ENCODE measurements at regions not wholly inside any gene's neighbourhood (a gene's known extent, or its start where the extent isn't known, plus 50 kb on each side); places are given as distances from the start of the nearest gene placed in this dataset.

DNA sequence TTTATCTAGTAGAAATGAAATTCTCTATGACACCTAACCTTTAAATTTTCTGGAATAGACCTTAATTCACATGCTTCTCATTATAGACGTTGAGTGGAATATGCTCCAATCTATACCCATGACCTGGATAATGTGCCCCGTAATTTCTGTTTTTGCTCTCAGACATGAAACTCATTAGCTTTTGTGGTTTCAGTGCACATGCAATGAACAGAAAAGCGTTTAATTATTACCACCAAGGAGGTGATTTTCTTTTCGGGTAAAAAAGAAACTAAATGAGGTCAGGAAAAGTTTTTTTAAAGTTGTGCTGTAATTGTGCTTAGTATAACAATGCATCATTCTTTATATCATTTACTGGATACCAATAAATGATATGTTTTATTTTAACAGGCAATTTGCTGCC lies 1703.9 kb upstream of the TENM3 start:
- no peak for DNase-seq (ENCODE audit: low read depth)
- H3K4me3 ChIP-seq (ENCODE audit: low read length): no peak overlapping the region
- TF ChIP-seq, protein P1, sequence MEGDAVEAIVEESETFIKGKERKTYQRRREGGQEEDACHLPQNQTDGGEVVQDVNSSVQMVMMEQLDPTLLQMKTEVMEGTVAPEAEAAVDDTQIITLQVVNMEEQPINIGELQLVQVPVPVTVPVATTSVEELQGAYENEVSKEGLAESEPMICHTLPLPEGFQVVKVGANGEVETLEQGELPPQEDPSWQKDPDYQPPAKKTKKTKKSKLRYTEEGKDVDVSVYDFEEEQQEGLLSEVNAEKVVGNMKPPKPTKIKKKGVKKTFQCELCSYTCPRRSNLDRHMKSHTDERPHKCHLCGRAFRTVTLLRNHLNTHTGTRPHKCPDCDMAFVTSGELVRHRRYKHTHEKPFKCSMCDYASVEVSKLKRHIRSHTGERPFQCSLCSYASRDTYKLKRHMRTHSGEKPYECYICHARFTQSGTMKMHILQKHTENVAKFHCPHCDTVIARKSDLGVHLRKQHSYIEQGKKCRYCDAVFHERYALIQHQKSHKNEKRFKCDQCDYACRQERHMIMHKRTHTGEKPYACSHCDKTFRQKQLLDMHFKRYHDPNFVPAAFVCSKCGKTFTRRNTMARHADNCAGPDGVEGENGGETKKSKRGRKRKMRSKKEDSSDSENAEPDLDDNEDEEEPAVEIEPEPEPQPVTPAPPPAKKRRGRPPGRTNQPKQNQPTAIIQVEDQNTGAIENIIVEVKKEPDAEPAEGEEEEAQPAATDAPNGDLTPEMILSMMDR (conservative IDR thresholded peaks at IDR 0.05; ENCODE audit: low read length): no peak

DNA sequence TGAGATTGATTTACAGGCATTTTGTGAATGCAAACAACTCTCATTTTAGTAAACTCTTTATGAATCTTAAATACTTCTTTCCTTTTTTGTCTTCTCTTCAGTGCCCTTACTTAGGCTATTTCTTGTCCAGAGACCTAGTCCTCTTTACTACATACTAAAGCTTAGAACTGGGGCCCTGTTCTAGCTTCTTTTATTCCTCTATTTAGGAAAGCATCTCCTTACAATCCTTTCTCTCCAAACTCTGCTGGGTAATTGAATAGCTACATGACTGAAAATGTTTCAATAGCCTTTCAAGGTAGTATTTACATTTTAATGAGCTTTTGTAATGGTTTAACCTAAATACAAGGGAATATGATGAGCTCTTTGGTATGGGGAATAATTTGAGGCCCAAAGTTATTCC lies 1701.5 kb upstream of the TENM3 start:
- TF ChIP-seq, protein P1 (conservative IDR thresholded peaks at IDR 0.05; ENCODE audit: low read length): no peak
- DNase-seq (ENCODE audit: low read depth): no peak
- H3K4me3 ChIP-seq (ENCODE audit: low read length): no peak overlapping the region

DNA sequence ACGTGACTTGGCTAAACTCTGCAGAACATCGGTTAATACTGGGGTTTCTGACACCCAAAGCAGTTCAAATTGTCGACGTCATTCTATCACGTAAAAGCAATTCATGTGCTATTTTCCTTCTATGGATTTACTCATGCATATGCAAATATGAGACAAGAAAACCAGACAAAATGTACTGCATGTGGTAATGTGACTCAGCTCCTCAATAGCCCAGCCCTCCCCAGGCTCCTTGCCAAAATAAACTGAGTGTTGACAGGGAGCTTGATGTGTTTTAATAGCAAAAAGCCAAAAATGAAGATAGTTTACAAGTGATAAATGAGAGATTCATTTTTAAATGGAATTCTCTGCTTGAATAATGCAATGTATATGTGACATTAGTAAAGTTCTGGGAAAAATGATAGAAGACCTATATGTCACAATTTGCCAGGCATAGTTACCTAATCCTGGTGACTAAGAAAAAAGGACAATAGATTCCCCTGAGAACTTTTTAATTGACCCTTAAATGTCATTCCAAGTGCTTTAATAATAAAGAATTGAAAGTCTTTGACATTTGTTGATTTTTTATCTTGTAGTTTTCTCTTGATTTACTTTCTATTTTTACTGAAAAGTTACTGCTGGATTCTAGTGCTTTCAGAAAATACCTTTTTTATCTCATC lies 1700.6 kb upstream of the TENM3 start:
- no peak overlapping the region for H3K4me3 ChIP-seq (ENCODE audit: low read length)
- DNase-seq (ENCODE audit: low read depth): no peak
- TF ChIP-seq, protein P1 (conservative IDR thresholded peaks at IDR 0.05; ENCODE audit: low read length): no peak

DNA sequence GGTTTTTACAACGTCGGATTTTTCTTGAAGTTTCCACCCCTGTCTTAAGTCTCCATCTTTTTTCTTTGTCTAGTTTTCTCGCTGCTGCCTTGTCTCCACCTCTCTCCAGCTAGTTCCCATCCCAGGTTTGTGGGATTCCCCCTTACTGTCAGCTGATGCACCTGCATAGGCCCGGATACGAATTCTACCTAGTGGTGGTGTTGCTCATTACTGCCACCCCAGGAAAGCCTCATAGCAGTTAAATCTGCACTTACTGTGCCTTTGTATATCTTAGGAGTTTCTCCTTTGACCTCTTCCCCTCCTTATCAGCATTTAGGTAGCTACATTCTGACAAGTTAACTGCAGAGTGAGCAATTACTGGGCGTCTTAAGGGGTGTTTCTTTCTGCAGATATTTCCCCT lies 1693.1 kb upstream of the TENM3 start:
- no peak for DNase-seq (ENCODE audit: low read depth)
- H3K4me3 ChIP-seq (ENCODE audit: low read length): no peak overlapping the region
- TF ChIP-seq, protein P1 (conservative IDR thresholded peaks at IDR 0.05; ENCODE audit: low read length): no peak

DNA sequence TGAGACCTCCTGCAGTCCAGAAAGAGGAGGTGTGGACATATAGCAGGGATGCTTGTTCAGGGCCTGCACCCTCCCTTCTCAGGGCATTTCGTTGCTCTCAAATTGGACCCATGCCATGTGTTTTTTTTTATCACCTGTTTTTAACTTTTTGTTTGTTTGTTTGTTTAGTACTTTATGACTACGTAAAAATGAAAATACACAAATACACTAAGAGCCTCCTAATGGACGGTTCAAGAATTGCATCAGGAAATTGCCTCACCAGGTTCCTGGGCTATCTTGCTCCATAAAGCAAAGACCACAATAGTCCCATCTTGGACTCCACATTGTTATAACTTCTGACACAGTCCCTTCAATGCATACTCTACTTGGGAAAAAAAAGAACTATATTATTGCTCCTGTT lies 1685.9 kb upstream of the TENM3 start:
- TF ChIP-seq, protein P1 (conservative IDR thresholded peaks at IDR 0.05; ENCODE audit: low read length): no peak
- no peak for DNase-seq (ENCODE audit: low read depth)
- H3K4me3 ChIP-seq (ENCODE audit: low read length): no peak overlapping the region

DNA sequence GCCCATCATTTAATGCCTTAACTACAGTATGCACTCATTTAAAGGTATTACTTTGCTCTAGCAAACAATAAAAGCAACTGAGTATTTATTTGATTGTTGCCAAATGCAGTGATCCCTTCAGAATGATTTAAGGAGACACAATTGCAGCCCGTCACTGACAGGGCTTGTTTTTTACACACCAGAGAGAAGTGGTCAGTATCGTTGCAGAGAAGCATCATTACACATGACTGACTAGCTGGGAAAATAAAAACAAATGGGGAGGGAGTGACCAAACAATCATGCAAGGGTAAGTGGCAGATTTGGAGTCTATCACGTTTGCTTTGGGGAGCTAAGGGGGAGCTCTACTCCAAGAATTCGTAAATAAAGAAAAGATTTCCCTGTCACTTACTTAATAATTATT lies 1685.3 kb upstream of the TENM3 start:
- TF ChIP-seq, protein P1 (conservative IDR thresholded peaks at IDR 0.05; ENCODE audit: low read length): no peak
- no peak overlapping the region for H3K4me3 ChIP-seq (ENCODE audit: low read length)
- no peak for DNase-seq (ENCODE audit: low read depth)

DNA sequence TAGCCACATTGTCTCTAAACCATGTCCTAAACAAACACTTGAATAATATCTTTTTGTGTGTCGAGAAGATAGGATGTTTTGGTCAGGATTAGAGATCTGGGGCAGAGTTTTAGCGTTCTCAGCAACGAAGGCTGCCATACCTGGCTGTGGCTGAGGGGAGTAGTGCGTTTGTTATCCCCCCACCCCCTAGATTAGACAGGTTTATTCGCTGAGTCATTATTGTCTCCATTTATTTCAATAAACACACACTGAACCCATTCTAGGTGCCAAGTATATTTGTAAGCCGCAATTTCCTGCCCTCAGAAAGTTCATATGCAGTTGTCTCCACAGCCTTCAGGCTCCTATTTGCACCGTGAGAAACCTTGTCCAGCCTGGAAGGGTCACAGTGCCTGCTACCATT lies 1684.8 kb upstream of the TENM3 start:
- no peak overlapping the region for H3K4me3 ChIP-seq (ENCODE audit: low read length)
- TF ChIP-seq, protein P1 (conservative IDR thresholded peaks at IDR 0.05; ENCODE audit: low read length): no peak
- no peak for DNase-seq (ENCODE audit: low read depth)
